GM12864 (cell line): ENCODE measurements at regions not wholly inside any gene's neighbourhood (a gene's known extent, or its start where the extent isn't known, plus 50 kb on each side); places are given as distances from the start of the nearest gene placed in this dataset.

Experiments
- DNase-seq: peaks from one replicate; pipeline ENCODE4 v3.0.0-alpha.2; 2011; ENCODE audit warnings: low read depth
- H3K4me3 ChIP-seq: 2 replicates; pipeline ENCODE4 v1.5.1; 2011; ENCODE audit warnings: mild to moderate bottlenecking, low read depth, low read length, control low read depth
- TF ChIP-seq, protein P1 (sequence below): IDR thresholded peaks from 2 replicates; pipeline ENCODE4 v1.5.1; 2011; ENCODE audit warnings: low read depth, mild to moderate bottlenecking, moderate library complexity, low read length, control low read depth, inconsistent platforms; ENCODE audit errors: missing control alignments

DNA sequence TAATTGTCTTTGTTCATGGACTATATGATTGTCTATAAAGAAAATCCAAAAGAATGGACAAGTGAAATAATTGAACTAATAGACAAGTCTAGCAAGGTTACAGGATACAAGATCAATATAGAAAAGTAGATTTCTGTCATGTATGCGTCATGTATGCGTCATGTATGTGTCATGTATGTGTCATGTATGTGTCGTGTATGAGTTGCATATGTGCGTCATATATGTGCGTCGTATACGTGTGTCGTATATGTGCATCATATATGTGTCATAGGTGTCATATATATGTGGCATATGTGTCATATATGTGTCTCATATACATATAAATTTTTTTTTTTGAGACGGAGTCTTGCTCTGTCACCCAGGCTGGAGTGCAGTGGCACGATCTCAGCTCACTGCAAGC is 516.8 kb downstream of the NOVA1 start:
- DNase-seq = no peak
- H3K4me3 ChIP-seq = no peak overlapping the region
- TF ChIP-seq, protein P1, sequence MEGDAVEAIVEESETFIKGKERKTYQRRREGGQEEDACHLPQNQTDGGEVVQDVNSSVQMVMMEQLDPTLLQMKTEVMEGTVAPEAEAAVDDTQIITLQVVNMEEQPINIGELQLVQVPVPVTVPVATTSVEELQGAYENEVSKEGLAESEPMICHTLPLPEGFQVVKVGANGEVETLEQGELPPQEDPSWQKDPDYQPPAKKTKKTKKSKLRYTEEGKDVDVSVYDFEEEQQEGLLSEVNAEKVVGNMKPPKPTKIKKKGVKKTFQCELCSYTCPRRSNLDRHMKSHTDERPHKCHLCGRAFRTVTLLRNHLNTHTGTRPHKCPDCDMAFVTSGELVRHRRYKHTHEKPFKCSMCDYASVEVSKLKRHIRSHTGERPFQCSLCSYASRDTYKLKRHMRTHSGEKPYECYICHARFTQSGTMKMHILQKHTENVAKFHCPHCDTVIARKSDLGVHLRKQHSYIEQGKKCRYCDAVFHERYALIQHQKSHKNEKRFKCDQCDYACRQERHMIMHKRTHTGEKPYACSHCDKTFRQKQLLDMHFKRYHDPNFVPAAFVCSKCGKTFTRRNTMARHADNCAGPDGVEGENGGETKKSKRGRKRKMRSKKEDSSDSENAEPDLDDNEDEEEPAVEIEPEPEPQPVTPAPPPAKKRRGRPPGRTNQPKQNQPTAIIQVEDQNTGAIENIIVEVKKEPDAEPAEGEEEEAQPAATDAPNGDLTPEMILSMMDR = no peak

DNA sequence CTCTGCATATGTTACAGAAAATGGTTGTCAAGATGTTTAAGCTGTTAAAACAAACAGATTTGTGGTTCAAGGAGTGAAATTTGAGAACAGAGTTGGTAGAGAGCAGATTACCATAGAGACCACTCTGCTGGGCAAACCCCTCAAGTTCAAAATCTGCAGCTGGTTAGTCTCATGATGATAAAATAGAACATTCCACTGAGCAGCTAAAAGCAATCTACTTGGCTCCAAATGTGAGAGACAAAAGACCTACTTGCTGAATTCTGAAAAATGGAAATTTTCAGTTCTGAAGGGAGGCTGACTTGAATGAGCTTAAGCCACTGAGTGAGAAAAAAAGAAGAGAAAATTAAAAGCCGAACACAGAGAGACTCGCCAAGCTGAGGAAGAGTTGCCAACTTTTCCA is 519.3 kb downstream of the NOVA1 start:
- no peak for DNase-seq
- no peak overlapping the region for H3K4me3 ChIP-seq
- TF ChIP-seq, protein P1 = no peak

DNA sequence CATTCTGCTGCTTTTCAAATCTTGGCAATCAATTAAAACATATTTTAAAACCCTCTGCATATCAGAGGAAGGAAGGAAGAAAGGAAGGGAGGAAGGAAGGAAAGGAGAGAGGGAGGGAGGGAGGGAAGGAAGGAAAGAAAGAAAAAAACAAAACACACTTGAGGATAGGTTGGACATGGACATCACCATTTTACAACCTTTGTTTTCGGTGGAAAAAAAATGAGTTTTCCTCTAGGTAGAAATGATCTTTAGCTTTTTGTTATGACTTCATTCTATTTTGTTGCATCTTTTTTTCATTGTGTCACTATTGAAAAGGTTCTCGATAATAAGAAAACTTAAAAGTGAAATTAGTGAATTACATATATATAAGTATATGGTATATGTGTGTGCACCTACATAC is 522.9 kb downstream of the NOVA1 start:
- TF ChIP-seq, protein P1 = no peak
- no peak overlapping the region for H3K4me3 ChIP-seq
- DNase-seq = no peak

DNA sequence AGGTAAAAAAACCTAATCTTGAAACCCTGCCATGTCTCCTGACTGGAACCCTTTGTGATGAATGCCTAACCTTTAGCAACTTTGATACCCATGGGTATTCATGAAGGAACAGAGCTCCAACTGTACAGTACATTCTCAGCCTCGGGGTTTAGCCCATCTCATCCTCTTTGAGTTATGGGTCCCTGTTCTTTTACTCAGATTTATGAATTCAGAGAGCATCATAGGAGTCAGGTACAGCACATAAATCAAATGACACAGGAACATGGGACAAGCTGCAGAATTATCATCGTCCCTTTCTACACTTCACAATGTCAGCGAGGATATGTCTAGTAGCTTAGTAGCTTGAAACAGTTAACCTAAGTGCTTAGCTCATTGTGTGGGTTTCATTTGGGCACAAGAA is 527.4 kb downstream of the NOVA1 start:
- TF ChIP-seq, protein P1 = no peak
- H3K4me3 ChIP-seq = no peak overlapping the region
- DNase-seq = no peak

DNA sequence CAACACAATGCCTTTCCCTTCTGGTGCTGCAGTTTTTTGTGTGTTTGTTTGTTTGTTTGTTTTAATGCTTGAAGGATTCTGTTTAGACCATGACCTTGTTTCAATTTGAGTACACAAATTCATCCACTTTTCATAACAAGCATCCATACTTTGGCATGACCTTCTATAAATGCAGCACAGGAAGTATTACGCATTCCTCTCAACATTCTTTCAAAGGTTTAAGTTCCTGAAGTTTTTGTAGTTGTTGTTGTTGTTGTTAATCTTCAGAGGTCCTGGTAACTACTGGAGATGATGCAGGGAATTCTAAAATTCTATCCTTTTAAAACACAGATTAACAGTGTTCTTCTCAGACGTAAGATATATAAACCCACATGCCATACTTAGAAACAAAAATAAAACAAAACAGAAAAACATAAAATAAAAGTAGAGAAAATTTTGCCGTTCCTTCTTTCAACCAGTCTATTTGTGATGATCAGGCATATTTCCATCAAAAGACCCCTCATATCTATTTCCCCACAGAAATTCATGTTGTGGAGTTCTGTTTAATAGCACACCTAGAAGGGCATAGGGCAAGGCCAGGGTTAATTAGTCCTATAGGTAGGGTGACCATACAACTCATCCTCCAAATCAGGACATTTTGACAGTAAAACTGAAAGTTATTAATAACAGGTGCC is 529.9 kb downstream of the NOVA1 start:
- H3K4me3 ChIP-seq = no peak overlapping the region
- no peak for DNase-seq
- TF ChIP-seq, protein P1 = no peak

DNA sequence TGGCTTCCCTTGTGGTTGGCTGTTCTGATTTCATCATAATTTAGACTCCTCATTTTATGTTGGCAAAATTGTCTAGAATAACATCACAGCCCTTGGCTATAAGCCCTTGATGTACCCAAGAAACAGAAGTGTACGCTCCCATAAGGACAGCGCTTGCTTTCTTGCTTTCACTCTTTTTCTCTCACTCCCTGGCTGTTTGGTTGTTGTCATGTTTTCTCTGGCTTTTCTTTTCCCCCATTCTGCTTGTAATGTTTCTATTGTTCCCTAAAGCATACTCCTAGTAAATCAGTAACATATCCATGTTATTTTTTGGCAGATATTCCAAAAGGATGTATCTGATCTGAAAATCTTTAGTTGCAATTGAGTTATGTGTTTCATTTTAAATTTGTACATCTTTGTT is 530.5 kb downstream of the NOVA1 start:
- TF ChIP-seq, protein P1 = no peak
- no peak overlapping the region for H3K4me3 ChIP-seq
- no peak for DNase-seq

DNA sequence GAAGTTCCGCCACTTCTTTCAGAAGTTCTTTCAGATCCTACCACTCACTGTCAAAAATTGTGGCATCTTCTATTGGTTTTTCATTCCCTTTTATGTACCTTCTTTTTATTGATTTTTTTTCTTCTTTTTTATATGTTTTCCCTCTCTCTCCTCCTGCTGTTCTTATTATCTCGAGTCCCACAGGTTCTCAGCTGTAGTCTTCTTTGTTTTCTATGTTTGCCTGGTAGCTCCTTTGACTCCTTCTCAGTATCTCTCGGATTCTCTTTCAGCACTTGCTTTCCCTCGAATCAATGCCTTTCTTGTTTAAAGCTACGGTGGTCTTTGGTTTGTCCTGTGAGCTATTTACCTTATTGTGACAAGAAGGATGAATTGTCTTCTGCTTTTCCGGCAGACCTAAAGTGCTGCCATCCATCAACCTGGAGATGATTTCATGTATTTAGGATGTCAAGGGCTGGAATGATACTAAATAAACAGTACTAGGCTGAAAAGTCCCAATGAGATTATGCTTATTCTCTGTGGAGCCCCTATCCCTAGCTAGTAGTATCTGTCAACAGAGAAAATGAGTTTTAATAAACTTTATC is 541.7 kb downstream of the NOVA1 start:
- no peak for DNase-seq
- TF ChIP-seq, protein P1 = no peak
- no peak overlapping the region for H3K4me3 ChIP-seq
